ENCODE measurements at regions not wholly inside any gene's neighbourhood (a gene's known extent, or its start where the extent isn't known, plus 50 kb on each side); places are given as distances from the start of the nearest gene placed in this dataset.

DNA sequence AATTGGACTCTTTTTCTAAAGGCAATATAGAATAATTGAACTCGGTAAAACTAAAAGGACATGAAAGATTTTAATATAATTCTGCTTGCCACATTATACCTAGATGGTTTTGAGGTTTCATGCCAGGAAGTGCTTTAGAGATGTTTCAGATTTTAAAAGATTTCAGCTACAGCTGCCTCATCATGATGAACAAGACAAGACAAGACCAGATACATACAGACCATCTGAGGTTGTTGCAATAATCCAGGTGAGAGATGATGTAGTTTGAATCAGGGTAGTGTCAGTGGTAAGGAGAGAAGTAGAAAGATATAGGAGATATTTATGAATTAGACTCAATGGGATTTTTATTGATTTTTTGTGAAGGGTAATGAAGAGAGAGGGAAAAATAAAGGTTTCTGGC lies 374.3 kb upstream of the HSF2 start:
- FAIRE-seq = no peak

DNA sequence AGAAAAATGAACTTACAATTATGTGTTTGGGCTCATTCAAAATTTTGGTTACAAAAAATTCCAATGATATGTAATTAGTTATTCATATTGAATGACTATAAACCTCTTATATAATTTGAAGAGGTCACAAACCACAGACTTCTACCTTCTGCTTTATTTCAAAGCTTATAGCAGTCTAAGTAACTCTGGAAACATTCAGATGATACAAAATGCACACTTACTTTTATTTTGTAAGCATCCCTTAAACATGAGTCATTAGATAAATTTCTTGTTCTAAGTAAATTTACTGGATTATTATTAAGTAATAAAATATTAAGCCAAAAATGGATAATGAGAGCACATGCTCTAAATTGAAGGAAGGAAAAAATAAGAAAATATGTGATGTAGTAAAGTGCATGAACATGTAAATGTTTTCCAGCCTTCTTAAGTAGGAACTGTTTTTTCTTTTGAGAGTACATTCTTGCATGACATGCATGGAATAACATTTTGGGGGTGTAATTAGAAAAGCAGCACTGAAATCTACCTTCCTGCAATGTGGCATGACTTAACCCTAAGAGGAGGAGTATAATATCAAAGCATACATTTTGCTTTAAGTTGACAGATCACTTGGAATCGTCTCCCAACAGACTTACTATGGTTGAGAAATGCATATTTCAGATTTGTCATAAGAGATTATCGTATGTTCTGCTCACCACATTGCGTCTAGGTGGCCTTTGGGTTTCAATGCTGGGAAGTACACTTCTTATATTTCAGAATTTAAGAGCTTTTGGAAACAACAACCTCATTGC lies 372.7 kb upstream of the HSF2 start:
- FAIRE-seq = peak; percentile 83

DNA sequence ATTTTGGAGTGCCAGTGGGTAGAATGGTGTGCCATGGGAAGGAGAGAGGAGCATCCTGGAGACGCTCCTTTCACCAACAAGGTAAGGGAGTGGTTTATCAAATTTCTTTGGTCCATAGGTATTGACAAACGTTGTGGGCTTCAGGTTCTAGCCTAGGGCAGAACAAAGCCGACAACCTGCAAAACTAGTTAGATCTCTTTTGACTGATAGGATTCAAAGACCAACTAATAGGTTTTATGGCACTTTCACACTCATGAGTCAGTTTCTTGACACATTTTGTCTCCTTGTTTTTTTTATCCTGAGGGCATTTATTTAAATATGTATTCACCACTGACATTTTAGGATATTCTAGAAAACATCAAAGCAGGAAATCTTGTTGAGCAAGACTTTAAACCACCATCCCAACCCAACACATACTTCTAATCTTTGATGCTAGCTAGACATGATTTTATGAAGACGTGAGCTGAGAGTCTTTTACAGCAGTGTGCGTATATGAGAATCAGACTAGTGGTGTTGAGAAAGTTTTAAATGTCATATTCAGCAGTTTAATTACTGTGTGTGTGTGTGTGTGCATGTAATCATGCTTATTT lies 370.4 kb upstream of the HSF2 start:
- peak; percentile 52 for FAIRE-seq

DNA sequence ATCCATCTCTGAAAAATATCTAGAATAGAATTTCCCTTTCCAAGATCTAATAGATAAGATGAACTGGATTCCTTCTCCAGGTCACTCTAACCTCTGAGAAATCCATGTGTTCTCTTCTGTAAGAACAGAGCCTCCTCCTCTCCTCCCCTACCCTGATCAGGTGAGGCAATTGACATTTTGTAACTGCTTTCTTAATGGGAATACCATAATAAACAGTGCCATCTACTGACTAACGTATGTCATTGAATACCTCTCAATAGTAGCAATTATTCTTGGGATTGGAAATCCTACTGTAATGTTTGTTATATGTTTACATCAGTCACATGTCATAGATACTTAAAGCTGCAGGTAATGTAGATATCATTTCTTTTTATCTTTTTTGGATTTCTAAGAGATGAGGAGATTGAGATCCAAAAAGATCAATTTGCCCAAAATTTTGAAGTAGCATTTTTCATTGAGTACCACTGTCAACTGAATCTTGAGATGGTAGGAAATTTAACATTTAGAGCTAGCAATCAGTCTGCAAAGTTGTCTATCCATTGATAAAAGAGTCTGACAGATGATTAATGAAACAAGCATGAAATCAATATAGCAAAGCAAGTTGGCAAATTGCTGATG lies 365.8 kb upstream of the HSF2 start:
- peak; percentile 99 for FAIRE-seq

DNA sequence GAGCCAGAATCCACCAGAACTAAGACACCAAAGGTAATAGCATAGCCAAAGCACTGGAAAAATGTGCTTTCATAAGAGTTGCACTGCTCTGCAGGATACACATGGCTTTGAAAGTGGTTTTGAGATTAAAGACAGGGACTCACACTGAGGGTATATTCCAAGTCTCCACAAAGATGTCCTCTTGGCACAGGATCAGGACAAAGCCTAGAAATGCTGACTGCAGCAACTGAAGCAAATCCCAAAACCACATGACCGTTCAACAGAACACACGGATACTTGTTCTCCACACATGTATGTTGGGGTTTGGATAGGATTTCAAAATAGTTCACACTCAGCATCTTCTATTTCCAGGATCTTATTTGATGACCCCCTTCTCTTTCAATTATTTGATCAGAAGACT lies 364.3 kb upstream of the HSF2 start:
- no peak for FAIRE-seq

DNA sequence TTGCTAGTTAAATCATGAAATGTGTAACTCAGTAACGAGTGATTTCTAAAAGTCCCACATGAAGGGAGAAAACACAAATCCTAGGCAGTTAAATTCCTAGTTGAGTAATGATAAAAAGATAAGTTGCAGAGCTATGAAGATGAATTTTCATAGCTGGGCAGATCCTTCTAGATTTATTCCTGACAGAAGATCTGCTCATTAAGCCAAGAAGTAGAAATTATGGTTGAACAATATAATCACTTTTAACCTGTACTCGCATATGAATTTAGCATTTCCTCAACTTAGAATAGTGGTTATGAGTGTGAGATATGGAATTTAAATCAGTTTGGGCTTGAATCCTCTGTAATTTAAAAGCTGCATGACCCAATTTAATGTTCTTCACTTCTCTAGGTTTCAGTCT lies 359.2 kb upstream of the HSF2 start:
- no peak for FAIRE-seq

DNA sequence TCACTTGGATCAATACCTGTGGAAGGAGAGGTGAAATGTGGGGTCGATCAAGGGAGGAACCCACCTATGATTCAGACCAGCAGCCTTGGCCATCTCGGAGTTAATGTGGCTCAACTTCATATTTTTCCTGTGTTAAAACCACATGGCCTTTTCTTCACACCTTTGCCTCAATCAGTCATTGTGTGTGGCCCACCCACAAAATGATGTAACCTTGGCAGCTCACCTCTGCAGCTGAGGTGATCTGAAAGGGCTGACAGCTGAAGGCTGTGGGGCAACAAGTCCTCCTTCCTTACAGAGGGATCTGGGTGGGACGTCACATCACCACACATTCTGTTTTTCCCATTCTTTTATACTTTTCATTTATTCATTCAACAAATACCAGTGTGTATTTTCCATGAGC lies 357.1 kb upstream of the HSF2 start:
- FAIRE-seq = no peak

DNA sequence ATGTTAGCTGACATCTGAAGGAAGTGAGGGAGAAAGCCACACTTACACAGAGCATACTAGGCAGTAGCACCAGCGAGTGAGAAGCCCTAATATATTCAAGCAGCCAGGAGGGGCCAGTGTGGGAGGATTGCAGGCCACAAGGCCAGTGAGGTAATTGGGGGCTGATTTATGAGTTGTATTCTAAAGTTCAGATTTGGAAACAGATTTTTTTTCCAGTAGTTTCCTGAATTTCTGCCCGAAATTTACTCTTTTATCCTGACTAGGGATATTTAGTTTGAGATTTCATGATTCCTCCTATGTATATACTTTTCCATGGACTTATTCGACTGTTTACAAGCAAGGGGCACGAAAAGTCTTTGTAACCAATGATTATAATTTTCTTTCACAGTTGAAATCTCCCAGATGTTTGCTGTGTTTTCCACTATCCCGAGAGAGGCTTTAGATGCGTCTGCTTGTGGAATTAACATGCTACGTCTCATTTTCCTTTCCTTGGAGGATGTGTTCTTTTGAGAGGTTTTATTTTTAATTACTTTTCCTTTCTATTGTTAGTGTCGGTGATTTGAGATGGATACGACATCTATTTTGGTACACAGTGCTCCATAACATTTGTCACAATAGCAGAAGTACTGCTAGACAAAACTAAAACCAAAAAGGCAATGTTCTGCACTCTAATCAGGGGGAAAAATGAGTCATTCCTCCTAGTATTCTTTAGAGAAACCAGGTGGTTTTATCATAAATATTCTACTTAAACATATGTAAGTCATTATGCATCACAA lies 356.3 kb upstream of the HSF2 start:
- peak; percentile 33 for FAIRE-seq

DNA sequence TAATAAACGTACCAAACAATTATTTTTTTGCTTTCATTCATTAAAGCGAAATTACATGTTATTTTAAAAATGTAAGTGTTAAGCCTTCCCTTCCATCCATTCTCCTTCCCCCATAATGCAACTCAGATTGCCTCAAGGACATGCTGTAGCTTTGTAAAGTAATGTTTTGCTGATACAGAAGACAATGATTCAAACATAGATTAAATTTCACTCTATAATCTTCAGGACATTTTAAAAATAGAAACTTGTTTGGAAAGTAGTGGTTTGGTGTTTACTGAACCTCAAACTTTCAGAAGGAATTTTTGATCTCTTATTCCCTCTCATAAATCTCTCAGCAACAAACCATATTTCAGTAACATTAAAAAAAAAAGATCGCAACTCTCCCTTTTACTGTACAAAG lies 350.9 kb upstream of the HSF2 start:
- no peak for FAIRE-seq

DNA sequence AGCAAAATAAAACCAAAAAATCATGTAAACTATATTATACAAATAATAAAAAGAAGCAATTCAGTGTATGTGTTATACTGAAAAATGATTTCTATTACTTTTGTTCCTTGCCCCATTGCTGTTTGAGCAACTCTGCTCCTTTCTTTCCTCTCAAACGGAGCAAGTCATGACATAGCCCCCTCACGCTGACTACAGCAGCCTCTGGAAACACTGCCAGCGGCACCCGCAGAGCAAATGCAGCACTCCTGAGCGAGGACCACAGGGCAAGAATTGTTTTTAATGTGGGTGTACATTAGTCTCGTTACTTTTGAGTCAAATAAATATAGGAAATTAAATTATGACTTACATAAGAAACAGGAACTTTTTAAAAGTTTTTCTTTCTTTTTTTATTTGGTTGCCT lies 350.1 kb upstream of the HSF2 start:
- FAIRE-seq = no peak

DNA sequence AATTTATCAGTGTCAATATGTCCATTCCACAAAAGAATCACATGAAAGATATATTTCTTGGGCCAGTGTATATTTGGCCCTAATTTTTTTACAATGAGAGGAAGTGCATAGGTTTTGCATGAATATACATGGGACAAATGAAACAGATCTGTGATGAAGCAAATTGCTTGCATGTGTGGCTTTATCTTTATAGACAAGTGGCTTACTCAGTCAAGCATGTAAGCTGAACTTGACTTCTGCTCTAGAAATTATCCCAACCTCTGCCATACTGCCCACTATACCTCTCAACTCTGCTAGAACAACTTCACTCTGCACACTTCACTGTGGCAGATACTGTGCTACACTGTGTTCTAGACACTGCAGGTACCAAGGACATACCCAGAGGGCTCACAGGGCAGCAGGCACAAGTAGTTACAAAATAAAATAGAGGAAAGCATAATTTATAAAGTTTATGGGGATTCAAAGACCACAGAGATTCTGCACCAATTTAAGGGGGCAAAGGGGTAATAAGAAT lies 349.2 kb upstream of the HSF2 start:
- no peak for FAIRE-seq

DNA sequence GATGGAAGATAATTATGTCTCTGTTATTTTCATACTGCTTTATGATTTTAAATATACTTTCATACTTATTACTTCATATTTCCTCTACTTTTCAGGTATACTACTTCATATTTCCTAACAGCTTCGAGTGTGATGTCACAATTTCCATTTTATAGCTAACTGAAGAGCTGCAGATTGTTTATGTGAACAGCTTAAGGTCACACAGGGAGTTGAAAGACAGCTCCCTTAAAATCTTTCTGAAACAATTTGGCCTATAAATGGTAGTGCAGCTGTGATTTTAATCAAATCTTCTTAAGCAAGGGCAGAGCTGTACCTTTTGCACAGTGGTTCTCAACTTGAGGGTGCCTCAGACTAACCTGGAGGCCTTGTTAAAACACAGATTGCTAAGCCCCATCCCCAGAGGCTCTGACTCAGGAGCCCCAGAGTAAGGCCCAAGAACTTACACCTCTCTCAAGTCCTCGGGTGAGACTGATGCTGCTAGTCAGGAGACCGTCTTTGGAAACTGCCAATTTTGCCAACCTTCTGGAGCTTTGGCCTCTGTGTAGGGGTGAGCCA lies 347.0 kb upstream of the HSF2 start:
- peak; percentile 96 for FAIRE-seq

DNA sequence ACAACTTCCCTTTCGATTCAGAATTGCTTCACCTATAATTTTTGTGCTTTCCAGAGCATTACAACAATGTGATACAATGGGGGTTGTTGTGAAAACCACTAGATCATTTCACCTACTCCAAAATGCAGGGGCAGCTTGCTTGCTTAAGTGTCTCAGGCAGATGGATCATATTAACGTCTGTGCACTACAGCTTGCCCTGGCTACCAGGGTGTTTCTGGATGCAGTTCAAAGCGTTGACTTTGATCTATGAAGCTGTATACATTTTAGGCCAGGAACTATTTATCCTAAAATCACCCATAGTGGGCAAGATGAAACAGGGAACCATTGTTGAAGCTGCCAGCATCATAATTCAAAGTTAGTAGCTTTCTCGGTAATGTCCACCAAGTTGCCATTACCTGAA lies 339.5 kb upstream of the HSF2 start:
- no peak for FAIRE-seq

DNA sequence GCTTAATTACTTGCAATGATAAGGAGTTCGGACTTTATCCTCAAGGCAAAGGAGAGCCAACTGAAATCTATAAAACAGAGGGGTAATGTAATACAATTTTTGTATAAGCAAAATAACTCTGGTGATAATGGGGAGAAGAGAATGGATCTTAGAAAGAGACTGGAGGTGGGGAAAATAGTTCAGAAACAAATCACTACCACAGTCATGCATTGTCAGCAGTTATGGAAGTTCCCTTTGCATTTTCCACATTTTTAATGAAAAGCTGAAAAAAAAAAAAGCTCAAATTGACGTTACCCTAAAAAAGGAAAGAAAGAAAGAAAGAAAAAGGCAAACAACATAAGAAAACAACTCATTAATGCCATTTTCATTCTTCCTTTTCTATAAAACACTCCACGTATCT lies 337.6 kb upstream of the HSF2 start:
- FAIRE-seq = no peak

DNA sequence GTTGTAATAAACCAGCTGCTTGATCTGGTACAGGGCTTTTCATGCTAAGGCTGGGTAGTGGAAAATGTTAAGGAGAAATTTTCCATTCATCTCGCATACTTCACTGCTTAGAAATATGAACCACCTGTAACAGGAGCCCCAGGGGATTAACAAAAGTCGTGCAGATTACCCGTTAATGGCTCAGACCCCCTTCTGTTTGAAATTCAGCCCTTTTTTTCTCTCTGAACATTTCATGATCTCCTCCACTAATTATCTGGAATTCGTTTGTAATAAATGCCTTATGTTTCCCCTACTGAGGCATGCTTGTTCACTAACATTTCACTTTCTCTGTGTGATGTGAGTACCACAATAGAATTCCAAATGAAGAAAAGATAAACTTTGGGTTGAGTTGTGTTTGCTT lies 336.4 kb upstream of the HSF2 start:
- peak; percentile 99 for FAIRE-seq

DNA sequence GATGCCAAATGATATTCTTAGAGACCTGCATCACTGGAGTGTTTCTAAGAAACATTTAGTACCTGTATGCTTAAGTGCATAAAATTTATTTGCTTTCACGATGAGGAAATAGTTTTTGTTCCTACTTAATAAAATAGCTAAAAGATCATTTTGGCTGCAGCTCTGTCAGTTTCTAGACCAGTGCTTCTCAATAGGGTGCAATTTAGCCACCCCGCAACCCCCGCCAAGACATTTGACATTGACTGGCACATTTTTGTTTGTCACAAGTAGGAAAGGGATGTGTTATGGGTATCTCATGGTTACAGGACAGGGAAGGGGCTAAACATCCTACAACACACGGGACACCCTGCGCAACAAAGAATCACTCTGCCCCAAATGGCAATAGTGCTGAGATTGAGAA lies 335.7 kb upstream of the HSF2 start:
- FAIRE-seq = no peak

DNA sequence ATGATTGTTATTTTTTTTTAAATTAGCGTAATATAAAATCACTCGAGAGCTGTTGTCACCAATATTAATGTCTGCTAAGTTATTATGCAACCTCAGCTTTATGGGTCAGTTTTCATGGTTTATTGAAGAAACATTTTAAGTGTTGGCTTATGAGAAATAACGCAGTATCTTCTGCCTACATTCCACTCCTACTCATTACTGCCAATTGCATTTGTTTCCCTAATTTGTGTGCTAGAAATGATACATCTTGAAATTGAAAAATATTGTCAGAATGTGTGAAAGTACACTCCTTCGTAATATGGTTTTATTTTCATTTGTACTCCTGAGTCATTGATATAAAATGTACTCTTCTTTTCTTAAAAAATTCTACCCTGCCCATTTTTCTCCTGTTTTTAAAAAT lies 333.3 kb upstream of the HSF2 start:
- FAIRE-seq = no peak

DNA sequence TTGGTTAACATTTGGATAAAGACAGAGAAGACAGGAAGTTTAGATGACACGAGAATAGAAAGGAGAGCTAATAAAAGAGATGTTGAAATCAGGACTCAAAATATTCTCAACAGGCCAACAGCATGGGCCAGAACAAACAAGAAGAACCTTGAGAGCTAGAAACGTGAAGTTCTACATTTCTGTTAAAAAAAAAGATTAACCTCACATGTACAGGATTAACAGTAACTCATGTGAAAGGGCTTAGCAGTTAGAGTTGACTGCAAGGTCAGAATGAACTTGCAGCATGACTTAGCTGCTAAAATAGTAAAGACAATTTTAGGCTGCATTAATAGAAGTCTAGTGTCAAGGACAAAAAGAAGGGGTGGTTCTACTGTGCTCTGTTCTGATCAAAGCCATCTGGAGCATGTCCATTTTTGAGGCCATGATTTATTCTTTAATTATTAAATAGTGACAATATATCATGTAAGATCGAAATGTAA lies 331.1 kb upstream of the HSF2 start:
- FAIRE-seq = peak; percentile 98

DNA sequence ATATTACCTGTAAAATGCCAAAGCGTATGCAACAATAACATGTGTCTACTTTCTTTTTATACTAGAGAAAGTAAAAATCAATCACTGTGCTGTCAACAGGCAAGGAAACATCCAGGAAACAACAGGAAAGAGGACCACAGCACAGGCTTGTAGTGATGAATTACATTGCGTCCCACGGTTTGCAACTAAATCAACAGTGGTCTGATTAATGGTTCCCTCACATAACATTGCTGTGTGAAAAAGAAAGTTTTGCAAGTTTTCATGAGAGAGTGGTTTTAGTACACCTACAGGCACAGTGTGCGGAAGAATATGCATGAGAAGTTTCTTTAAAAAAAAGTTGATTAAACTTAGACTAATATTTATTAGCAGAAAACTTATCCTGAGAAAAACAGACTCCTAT lies 329.5 kb upstream of the HSF2 start:
- no peak for FAIRE-seq

DNA sequence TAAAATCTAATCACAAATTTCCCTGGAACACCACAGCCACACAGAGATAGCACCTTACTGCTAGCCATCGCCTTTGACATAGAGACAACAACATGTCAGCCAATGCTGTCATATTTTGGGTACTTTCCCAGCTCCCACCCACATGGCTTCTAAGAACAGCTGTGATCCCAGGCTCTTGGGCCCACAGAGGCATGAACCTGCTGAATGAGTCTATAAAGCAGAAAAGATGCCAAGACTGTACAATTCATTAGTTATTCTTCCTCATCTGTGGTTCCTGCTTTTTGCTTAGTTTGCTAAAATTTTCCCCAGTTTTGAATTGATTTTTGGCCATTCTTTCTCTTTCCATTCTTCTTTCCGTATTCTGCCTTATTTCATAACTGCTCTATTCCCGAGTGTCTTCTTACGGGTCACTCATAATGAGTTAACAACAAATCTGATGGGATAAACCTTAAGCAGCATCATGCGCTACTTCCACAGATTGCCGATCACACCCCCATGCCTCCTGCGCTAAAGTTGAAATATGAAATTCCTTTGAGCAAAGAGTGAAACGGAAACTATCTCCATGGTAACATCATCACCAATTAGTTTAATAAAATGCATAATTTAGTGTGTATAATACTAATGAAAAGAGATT lies 327.3 kb upstream of the HSF2 start:
- no peak for FAIRE-seq

DNA sequence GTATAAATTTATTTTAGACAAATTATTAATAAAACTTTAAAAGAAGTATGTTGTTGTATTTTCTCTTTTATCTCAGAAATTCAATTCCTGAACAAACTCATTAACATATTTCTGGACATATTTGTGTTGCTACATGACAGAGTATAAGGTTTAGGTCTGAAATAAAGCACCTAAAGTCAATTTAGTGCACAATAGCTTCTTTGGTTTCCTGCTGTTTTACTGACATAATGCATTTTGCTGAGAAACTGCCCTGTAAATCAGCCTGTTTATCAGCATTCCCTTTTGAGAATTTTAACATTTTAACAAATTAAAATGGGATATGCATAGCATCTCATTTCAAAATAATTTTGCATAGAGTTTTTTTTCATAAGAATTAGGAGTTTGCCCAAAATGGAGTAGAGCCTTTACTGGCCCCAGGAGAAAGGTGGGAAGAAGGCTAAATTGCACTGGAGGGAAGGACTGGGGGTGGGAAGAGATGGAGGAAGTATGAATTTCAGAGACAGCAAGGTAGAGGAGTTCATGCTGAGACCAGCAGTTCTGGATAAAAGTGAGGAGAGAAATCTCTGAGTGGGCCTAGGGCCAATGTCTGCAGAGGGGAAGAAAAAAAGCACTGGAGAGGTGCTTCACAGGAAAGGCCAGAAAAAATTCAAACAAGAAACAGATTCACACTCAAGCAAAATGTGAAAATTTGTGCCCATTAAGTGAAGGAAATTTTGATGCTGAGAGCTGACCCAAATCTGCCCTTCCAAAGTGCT lies 324.2 kb upstream of the HSF2 start:
- FAIRE-seq = peak; percentile 87

DNA sequence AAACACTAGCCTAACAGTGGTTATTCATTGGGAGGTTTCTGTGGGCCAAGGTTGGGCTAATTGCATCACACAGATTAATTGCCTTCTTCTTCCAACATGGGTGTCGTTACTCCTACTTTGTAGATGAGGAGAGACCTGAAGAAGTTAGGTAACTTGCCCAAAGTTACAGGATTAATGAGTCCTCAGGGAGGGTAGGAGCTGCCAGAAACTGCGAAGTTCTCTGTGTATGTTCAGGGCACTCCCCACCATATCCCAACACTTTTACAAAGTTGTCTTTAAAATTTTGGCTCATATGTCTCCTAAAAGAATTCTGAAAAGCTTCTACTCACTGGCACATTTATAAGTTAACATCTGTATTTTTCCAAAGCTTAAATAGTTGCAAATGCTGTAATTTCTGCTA lies 323.5 kb upstream of the HSF2 start:
- FAIRE-seq = no peak

All from G401.6 (cell line).